Stimulated activated CD8-positive, alpha-beta memory T cell treated with anti-CD3 and anti-CD28 coated beads, Interleukin-15, amount 100 ng/mL, for 4 hours (primary cell): ENCODE measurements at regions not wholly inside any gene's neighbourhood (a gene's known extent, or its start where the extent isn't known, plus 50 kb on each side); places are given as distances from the start of the nearest gene placed in this dataset.

Experiments used
- DNase-seq, 2 donors: peaks; one replicate each; pipeline ENCODE4 v3.0.0-alpha.2; 2020; ENCODE audit warnings: low read depth in 2 of 2

- DNase-seq: no peak
These were observed 311.3 kb downstream of the SQOR start for GRCh38 chr15:45946111-45946510.

GRCh38 chr15:45948181-45948621 lies 313.4 kb downstream of the SQOR start:
- DNase-seq: no peak

- no peak for DNase-seq
These were observed 324.1 kb downstream of the SQOR start for GRCh38 chr15:45958924-45959323.

GRCh38 chr15:45962733-45963132 lies 327.9 kb downstream of the SQOR start:
- no peak for DNase-seq

GRCh38 chr15:45970542-45970941 lies 335.7 kb downstream of the SQOR start:
- DNase-seq: no peak

- no peak for DNase-seq
These were observed 345.5 kb downstream of the SQOR start for GRCh38 chr15:45980366-45980765.

- DNase-seq: no peak
These were observed 346.8 kb downstream of the SQOR start for GRCh38 chr15:45981625-45982024.

- no peak for DNase-seq
These were observed 357.0 kb downstream of the SQOR start for GRCh38 chr15:45991863-45992262.

- no peak for DNase-seq
These were observed 358.2 kb downstream of the SQOR start for GRCh38 chr15:45993072-45993471.

- no peak for DNase-seq
These were observed 358.7 kb downstream of the SQOR start for GRCh38 chr15:45993508-45993907.

- no peak for DNase-seq
These were observed 361.0 kb downstream of the SQOR start for GRCh38 chr15:45995800-45996199.

- no peak for DNase-seq
These were observed 379.7 kb downstream of the SQOR start for GRCh38 chr15:46014532-46014931.

- DNase-seq: no peak
These were observed 399.9 kb downstream of the SQOR start for GRCh38 chr15:46034755-46035154.

GRCh38 chr15:46039703-46040102 lies 404.9 kb downstream of the SQOR start:
- no peak for DNase-seq

GRCh38 chr15:46041905-46042304 lies 407.1 kb downstream of the SQOR start:
- no peak for DNase-seq

GRCh38 chr15:46059921-46060594 lies 425.2 kb downstream of the SQOR start:
- no peak for DNase-seq

- no peak for DNase-seq
These were observed 426.2 kb downstream of the SQOR start for GRCh38 chr15:46061002-46061401.

GRCh38 chr15:46077220-46077619 lies 442.4 kb downstream of the SQOR start:
- DNase-seq: no peak

GRCh38 chr15:46079046-46079445 lies 444.2 kb downstream of the SQOR start:
- DNase-seq: no peak

- no peak for DNase-seq
These were observed 445.2 kb downstream of the SQOR start for GRCh38 chr15:46080016-46080415.

- no peak for DNase-seq
These were observed 453.9 kb downstream of the SQOR start for GRCh38 chr15:46088486-46089445.

- DNase-seq: no peak
These were observed 454.7 kb downstream of the SQOR start for GRCh38 chr15:46089467-46089935.
